ENCODE measurements at regions not wholly inside any gene's neighbourhood (a gene's known extent, or its start where the extent isn't known, plus 50 kb on each side); places are given as distances from the start of the nearest gene placed in this dataset.
A peak's percentile ranks its signal among the peaks of the same experiment; 100 is the strongest.

- H3K4me3 Mint-ChIP-seq, result no peak overlapping the region
- H3K27ac Mint-ChIP-seq, result no peak overlapping the region
- peak; percentile 36 for ATAC-seq
- H3K4me1 Mint-ChIP-seq, result no peaks in the 10 kb centered on the region
- H3K9me3 Mint-ChIP-seq, result no peaks in the 10 kb centered on the region
- peaks cover 67% of the 10 kb centered on the region for H3K27me3 Mint-ChIP-seq
- no peaks in the 10 kb centered on the region for H3K36me3 Mint-ChIP-seq
These were observed 207.5 kb downstream of the MELK start for GRCh38 chr9:36780186-36780585.

GRCh38 chr9:36781533-36781932 lies 208.8 kb downstream of the MELK start:
- H3K27me3 Mint-ChIP-seq, result peaks cover 77% of the 10 kb centered on the region

More at GRCh38 chr9:36781533-36781932, 208.8 kb downstream of the MELK start:
- H3K27ac Mint-ChIP-seq, result no peak overlapping the region
- ATAC-seq, result no peak
- peaks cover 4% of the 10 kb centered on the region for H3K9me3 Mint-ChIP-seq
- H3K4me3 Mint-ChIP-seq, result no peak overlapping the region
- no peaks in the 10 kb centered on the region for H3K4me1 Mint-ChIP-seq
- no peaks in the 10 kb centered on the region for H3K36me3 Mint-ChIP-seq

Measured in stimulated activated memory B cell treated with anti-CD40 and anti-IgM and Interleukin-4, amounts not matched to agents 10 μg/mL and 1 μg/mL and 100 μg/mL, for 72 hours (primary cell).